GM21825 (cell line): ENCODE measurements at regions not wholly inside any gene's neighbourhood (a gene's known extent, or its start where the extent isn't known, plus 50 kb on each side); places are given as distances from the start of the nearest gene placed in this dataset.

Experiments used
- ATAC-seq: cut with Tn5 transposase; IDR thresholded peaks from one replicate; pipeline ENCODE4 v1.9.1; 2021; ENCODE audit warnings: mild to moderate bottlenecking, moderate library complexity; ENCODE audit not compliant: unreplicated experiment

GRCh38 chr12:39240587-39240986, 202.3 kb downstream of the KIF21A start:
- ATAC-seq, result no peak

- ATAC-seq, result no peak
Measured at GRCh38 chr12:39239490-39240486, 203.1 kb downstream of the KIF21A start.

- no peak for ATAC-seq
Measured at GRCh38 chr12:39237004-39237403, 205.9 kb downstream of the KIF21A start.

GRCh38 chr12:39235990-39236767, 206.7 kb downstream of the KIF21A start:
- no peak for ATAC-seq

- ATAC-seq, result no peak
Measured at GRCh38 chr12:39230086-39230485, 212.8 kb downstream of the KIF21A start.

GRCh38 chr12:39227218-39227617, 215.7 kb downstream of the KIF21A start:
- ATAC-seq, result no peak

GRCh38 chr12:39224971-39225370, 217.9 kb downstream of the KIF21A start:
- ATAC-seq, result no peak

GRCh38 chr12:39205969-39206368, 237.0 kb downstream of the KIF21A start:
- no peak for ATAC-seq

- no peak for ATAC-seq
Measured at GRCh38 chr12:39199351-39199750, 243.6 kb downstream of the KIF21A start.

- ATAC-seq, result no peak
Measured at GRCh38 chr12:39188689-39189088, 254.2 kb downstream of the KIF21A start.

- ATAC-seq, result no peak
Measured at GRCh38 chr12:39186744-39187143, 256.2 kb downstream of the KIF21A start.

GRCh38 chr12:39178837-39179236, 264.1 kb downstream of the KIF21A start:
- ATAC-seq, result no peak

- ATAC-seq, result no peak
Measured at GRCh38 chr12:39176356-39176755, 266.6 kb downstream of the KIF21A start.

- ATAC-seq, result no peak
Measured at GRCh38 chr12:39173726-39174125, 268.3 kb upstream of the CPNE8 start.

GRCh38 chr12:39165338-39165737, 259.9 kb upstream of the CPNE8 start:
- ATAC-seq, result no peak

GRCh38 chr12:39161465-39162085, 256.2 kb upstream of the CPNE8 start:
- no peak for ATAC-seq

GRCh38 chr12:39157696-39158342, 252.4 kb upstream of the CPNE8 start:
- no peak for ATAC-seq

GRCh38 chr12:39145175-39145999, 240.0 kb upstream of the CPNE8 start:
- ATAC-seq, result peak; percentile 67

- no peak for ATAC-seq
Measured at GRCh38 chr12:39144613-39145061, 239.2 kb upstream of the CPNE8 start.

GRCh38 chr12:39138268-39138667, 232.9 kb upstream of the CPNE8 start:
- ATAC-seq, result no peak
